IMR-90 (cell line): ENCODE measurements at regions not wholly inside any gene's neighbourhood (a gene's known extent, or its start where the extent isn't known, plus 50 kb on each side); places are given as distances from the start of the nearest gene placed in this dataset.

ENCODE experiments used
- ATAC-seq: fragments of 200-7000 bp; cut with Tn5 transposase; 2 replicates; pipeline ENCODE4 v1.9.1; 2020; ENCODE audit warnings: low read depth, mild to moderate bottlenecking, moderate library complexity
- BruUV-seq: library from RNA; stranded (reverse); fragments of 400-500 nt; replicated peaks from 2 replicates; lab custom pipeline; 2021; lab: Mats Ljungman, UMichigan
- CTCF ChIA-PET: fragments of 300-600 bp; formaldehyde crosslinking; extraction: SDS; loops from one replicate; lab custom pipeline; 2021; ENCODE audit warnings: antibody characterized with exemption; lab: Yijun Ruan, JAX
- POLR2A ChIA-PET: fragments of 300-600 bp; sonication (Branson Sonifier 250); formaldehyde crosslinking; loops from one replicate; lab custom pipeline; 2022; ENCODE audit warnings: antibody characterized with exemption; ENCODE audit not compliant: unreplicated experiment; lab: Charles Lee
- DNase-seq: peaks from one replicate; pipeline ENCODE4 v3.0.0; 2013
- H2AFZ ChIP-seq: replicated peaks from 2 replicates; pipeline ENCODE3; 2013; ENCODE audit warnings: low read length, mild to moderate bottlenecking; ENCODE audit not compliant: poor library complexity
- H2AK5ac ChIP-seq: 2 replicates; pipeline ENCODE4 v1.6.1; 2013; ENCODE audit warnings: low read depth, low read length, inconsistent platforms
- H2AK9ac ChIP-seq: replicated peaks from 2 replicates; pipeline ENCODE3; 2013; ENCODE audit warnings: mild to moderate bottlenecking, low read depth, low read length, moderate library complexity; ENCODE audit not compliant: poor library complexity
- H2BK120ac ChIP-seq: 2 replicates; pipeline ENCODE4 v1.6.1; 2013; ENCODE audit warnings: low read depth, low read length, inconsistent platforms
- H2BK15ac ChIP-seq: 3 replicates; pipeline ENCODE4 v1.6.1; 2013; ENCODE audit warnings: low read depth, low read length, inconsistent platforms
- H2BK20ac ChIP-seq: 2 replicates; pipeline ENCODE4 v1.6.1; 2013; ENCODE audit warnings: low read depth, mild to moderate bottlenecking, inconsistent platforms, low read length, moderate library complexity
- H2BK5ac ChIP-seq: 2 replicates; pipeline ENCODE4 v1.6.1; 2013; ENCODE audit warnings: mild to moderate bottlenecking, low read depth, low read length, inconsistent platforms; ENCODE audit not compliant: poor library complexity, severe bottlenecking
- H3K14ac ChIP-seq: replicated peaks from 2 replicates; pipeline ENCODE4 v1.6.1; 2013; ENCODE audit warnings: low read depth, low read length, inconsistent platforms
- H3K18ac ChIP-seq: 2 replicates; pipeline ENCODE4 v1.6.1; 2013; ENCODE audit warnings: low read depth, low read length, control low read depth
- H3K23ac ChIP-seq: 2 replicates; pipeline ENCODE4 v1.6.1; 2013; ENCODE audit warnings: low read depth, low read length, inconsistent platforms
- H3K27ac ChIP-seq: 2 replicates; pipeline ENCODE4 v1.5.1; 2013; ENCODE audit warnings: mild to moderate bottlenecking, control low read depth, low read length; ENCODE audit not compliant: insufficient read depth
- H3K27me3 ChIP-seq: 2 replicates; pipeline ENCODE4 v1.6.1; 2013; ENCODE audit warnings: low read length; ENCODE audit not compliant: control insufficient read depth, insufficient read depth
- H3K36me3 ChIP-seq: 2 replicates; pipeline ENCODE4 v1.6.1; 2013; ENCODE audit warnings: low read length, mixed read lengths; ENCODE audit not compliant: control insufficient read depth, insufficient read depth
- H3K4ac ChIP-seq: 2 replicates; pipeline ENCODE4 v1.6.1; 2013; ENCODE audit warnings: low read depth, low read length, inconsistent platforms
- H3K4me1 ChIP-seq: 2 replicates; pipeline ENCODE4 v1.6.1; 2013; ENCODE audit warnings: low read length, mixed read lengths; ENCODE audit not compliant: control insufficient read depth, insufficient read depth
- H3K4me2 ChIP-seq: 2 replicates; pipeline ENCODE4 v1.6.1; 2013; ENCODE audit warnings: low read depth, mild to moderate bottlenecking, control low read depth, low read length, moderate library complexity
- H3K4me3 ChIP-seq: 2 replicates; pipeline ENCODE4 v1.5.1; 2013; ENCODE audit warnings: low read depth, mild to moderate bottlenecking, control low read depth, low read length, moderate library complexity; ENCODE audit not compliant: insufficient read depth
- H3K56ac ChIP-seq: 2 replicates; pipeline ENCODE4 v1.6.1; 2013; ENCODE audit warnings: low read length, inconsistent platforms; ENCODE audit not compliant: insufficient read depth; ENCODE audit errors: extremely low read depth
- H3K79me1 ChIP-seq, 2 experiments: 2 replicates each; pipeline ENCODE4 v1.6.1; 2013; ENCODE audit warnings: low read length in 2 of 2, inconsistent platforms in 1 of 2, low read depth in 1 of 2
- H3K9ac ChIP-seq: 2 replicates; pipeline ENCODE4 v1.6.1; 2013; ENCODE audit warnings: low read depth, low read length, control low read depth
- H3K9me1 ChIP-seq: 2 replicates; pipeline ENCODE4 v1.6.1; 2013; ENCODE audit warnings: low read length, inconsistent platforms; ENCODE audit not compliant: insufficient read depth
- H3K9me3 ChIP-seq: 2 replicates; pipeline ENCODE4 v1.6.1; 2013; ENCODE audit warnings: low read length; ENCODE audit not compliant: control insufficient read depth, insufficient read depth
- H4K20me1 ChIP-seq: 2 replicates; pipeline ENCODE4 v1.6.1; 2013; ENCODE audit warnings: low read length, inconsistent platforms; ENCODE audit not compliant: insufficient read depth
- H4K5ac ChIP-seq: 2 replicates; pipeline ENCODE4 v1.6.1; 2013; ENCODE audit warnings: mild to moderate bottlenecking, low read depth, low read length, control low read depth
- H4K8ac ChIP-seq, 2 experiments: 2 replicates each; pipeline ENCODE4 v1.6.1; 2013; ENCODE audit warnings: low read depth in 2 of 2, low read length in 2 of 2, control low read depth in 1 of 2, inconsistent platforms in 1 of 2
- H4K91ac ChIP-seq: 2 replicates; pipeline ENCODE4 v1.6.1; 2013; ENCODE audit warnings: low read depth, low read length, inconsistent platforms; ENCODE audit not compliant: insufficient read depth
- CEBPB ChIP-seq: IDR thresholded peaks from 2 replicates; pipeline ENCODE4 v1.6.1; 2012; ENCODE audit warnings: low read depth, low read length, improper control_type of control experiment
- CTCF ChIP-seq: conservative IDR thresholded peaks from 2 replicates; pipeline ENCODE4 v1.5.1; 2012; ENCODE audit warnings: mild to moderate bottlenecking, low read depth, low read length, improper control_type of control experiment
- RCOR1 ChIP-seq: IDR thresholded peaks from 2 replicates; pipeline ENCODE4 v1.6.1; 2012; ENCODE audit warnings: mild to moderate bottlenecking, low read length, improper control_type of control experiment; ENCODE audit not compliant: insufficient replicate concordance
- RFX5 ChIP-seq: IDR thresholded peaks from 2 replicates; pipeline ENCODE4 v1.8.0; 2012; ENCODE audit warnings: low read depth, mild to moderate bottlenecking, low read length, moderate library complexity
- USF2 ChIP-seq: fragments of 150-350 bp; IDR thresholded peaks from 2 replicates; pipeline ENCODE4 v1.6.1; 2017; ENCODE audit warnings: mild to moderate bottlenecking, antibody characterized with exemption, low read length, low read depth
- WGBS, 2 experiments: methylation state at CpG; one replicate each; pipeline versions ENCODE4 v1.1.5 to v1.1.7; 2013; ENCODE audit warnings: missing lambda C conversion rate in 2 of 2; ENCODE audit not compliant: insufficient read length in 1 of 2; ENCODE audit errors: extremely low coverage in 2 of 2; 5-methylcytosine and 5-hydroxymethylcytosine counted together
- dilution Hi-C: fragments of 300-500 bp; cut with HindIII; formaldehyde crosslinking; loops from one replicate; pipeline ENCODE4 v1.14.3; 2018; ENCODE audit warnings: low sequenced_read_pairs; ENCODE audit not compliant: unreplicated experiment
- in situ Hi-C: fragments of 300-500 bp; cut with MboI; formaldehyde crosslinking; loops from 3 replicates; pipeline ENCODE4 v1.14.3; 2019; ENCODE audit warnings: low sequenced_read_pairs, inconsistent platforms, mixed read lengths
- intact Hi-C: fragments of 100-400 bp; cut with micrococcal nuclease; formaldehyde crosslinking; loops from 2 replicates; pipeline ENCODE4 v1.10.0; 2022

GRCh38 chrX:147179625-147180024 lies 365.1 kb upstream of the CXorf51A start:
- no peak overlapping the region for H2AK9ac ChIP-seq
- no peak for ATAC-seq
- no peak overlapping the region for H2AK5ac ChIP-seq
- no peak overlapping the region for H3K14ac ChIP-seq
- no peak overlapping the region for H2AFZ ChIP-seq
- H4K91ac ChIP-seq = no peak overlapping the region
- H3K9ac ChIP-seq = no peak overlapping the region
- ChIA-PET CTCF (no interaction called here), POLR2A (no interaction called here)
- no peaks in the 10 kb centered on the region for H4K20me1 ChIP-seq
- TF ChIP-seq CEBPB = no peak
- no peak for TF ChIP-seq USF2
- TF ChIP-seq CTCF = no peak
- no peak for TF ChIP-seq RFX5
- TF ChIP-seq RCOR1 = no peak
- H3K9me3 ChIP-seq = peaks cover 10% of the 10 kb centered on the region
- H3K4me3 ChIP-seq = no peak overlapping the region
- no peak overlapping the region for H4K8ac ChIP-seq
- H2BK20ac ChIP-seq = no peak overlapping the region
- no peak overlapping the region for H3K27ac ChIP-seq
- intact Hi-C loops (no loop called here), dilution Hi-C loops (no loop called here), in situ Hi-C loops (no loop called here)
- no peak overlapping the region for H3K56ac ChIP-seq
- WGBS, 2 experiments = no CpG with 5 or more reads among the region's 2 CpGs
- no TSS peak for BruUV-seq
- H3K36me3 ChIP-seq = no peaks in the 10 kb centered on the region
- no peak overlapping the region for H2BK5ac ChIP-seq
- no peak overlapping the region for H4K5ac ChIP-seq
- H3K79me1 ChIP-seq = no peaks in the 10 kb centered on the region
- no peak overlapping the region for H3K4me2 ChIP-seq
- H2BK120ac ChIP-seq = no peak overlapping the region
- H3K18ac ChIP-seq = no peak overlapping the region
- no peak overlapping the region for H2BK15ac ChIP-seq
- H3K4me1 ChIP-seq = no peaks in the 10 kb centered on the region
- DNase-seq = no peak
- H3K23ac ChIP-seq = no peak overlapping the region
- no peak overlapping the region for H3K4ac ChIP-seq
- H3K9me1 ChIP-seq = no peaks in the 10 kb centered on the region
- H3K27me3 ChIP-seq = no peaks in the 10 kb centered on the region
